Prostate gland (tissue), 2 donors: ENCODE measurements at regions not wholly inside any gene's neighbourhood (a gene's known extent, or its start where the extent isn't known, plus 50 kb on each side); places are given as distances from the start of the nearest gene placed in this dataset.

ENCODE experiments used
- CTCF ChIP-seq, 4 experiments: fragments of 200-600 bp in 2 of 4; fragments of 450-650 bp in 2 of 4; sonication (generic) in 2 of 4; IDR thresholded peaks; 1 replicate in 3 of 4; 2 replicates in 1 of 4; pipeline ENCODE4 v1.5.1; 2016 to 2019; ENCODE audit warnings: antibody characterized with exemption in 4 of 4, mild to moderate bottlenecking in 2 of 4, moderate library complexity in 2 of 4
- POLR2AphosphoS5 ChIP-seq: sonication (generic); formaldehyde crosslinking; IDR thresholded peaks from one replicate; pipeline ENCODE4 v1.6.1; 2017; ENCODE audit warnings: antibody characterized with exemption

GRCh38 chr2:51581636-51582267 lies 549.8 kb upstream of the NRXN1 start:
- TF ChIP-seq CTCF (IDR thresholded peaks at IDR 0.05) (no peak), POLR2AphosphoS5 (no peak)
